Lung (tissue), 11 donors: ENCODE measurements at regions not wholly inside any gene's neighbourhood (a gene's known extent, or its start where the extent isn't known, plus 50 kb on each side); places are given as distances from the start of the nearest gene placed in this dataset.

Source experiments
- ATAC-seq: fragments of 200-7000 bp; cut with Tn5 transposase; one replicate; pipeline ENCODE4 v1.9.1; 2020; ENCODE audit warnings: moderate number of reproducible peaks; ENCODE audit not compliant: insufficient read depth, low FRiP score
- DNase-seq, 3 donors: peaks; one replicate each; pipeline ENCODE4 v3.0.0-alpha.2; 2013 to 2017
- H3K27ac ChIP-seq, 2 donors: one replicate each; pipeline ENCODE4 v1.5.1; 2013; ENCODE audit warnings: mild to moderate bottlenecking in 2 of 2, moderate library complexity in 2 of 2, control low read depth in 1 of 2, inconsistent platforms in 1 of 2, low read depth in 1 of 2, low read length in 1 of 2
- H3K27me3 ChIP-seq, 3 donors: one replicate each; pipeline ENCODE4 v1.5.1; 2013; ENCODE audit warnings: low read length in 2 of 3; ENCODE audit not compliant: control insufficient read depth in 3 of 3, insufficient read depth in 3 of 3
- H3K36me3 ChIP-seq, 4 donors: one replicate each; pipeline ENCODE4 v1.5.1; 2013; ENCODE audit warnings: low read length in 4 of 4, mild to moderate bottlenecking in 1 of 4, moderate library complexity in 1 of 4; ENCODE audit not compliant: control insufficient read depth in 4 of 4, insufficient read depth in 4 of 4
- H3K4me1 ChIP-seq, 5 donors: one replicate each; pipeline ENCODE4 v1.5.1; 2013; ENCODE audit warnings: low read length in 5 of 5, mild to moderate bottlenecking in 2 of 5, moderate library complexity in 1 of 5; ENCODE audit not compliant: control insufficient read depth in 5 of 5, insufficient read depth in 5 of 5
- H3K4me3 ChIP-seq: one replicate; pipeline ENCODE4 v1.5.1; 2013; ENCODE audit warnings: mild to moderate bottlenecking, control low read depth, moderate library complexity
- H3K9ac ChIP-seq, 2 donors: one replicate each; pipeline ENCODE4 v1.5.1; 2013; ENCODE audit warnings: low read length in 2 of 2, control low read depth in 1 of 2; ENCODE audit not compliant: insufficient read depth in 1 of 2
- H3K9me3 ChIP-seq, 4 donors: one replicate each; pipeline ENCODE4 v1.5.1; 2013; ENCODE audit warnings: low read length in 3 of 4, mild to moderate bottlenecking in 1 of 4, moderate library complexity in 1 of 4; ENCODE audit not compliant: control insufficient read depth in 4 of 4, insufficient read depth in 3 of 4
- CTCF ChIP-seq: IDR thresholded peaks from 2 replicates; pipeline ENCODE4 v1.5.1; 2012; ENCODE audit warnings: mild to moderate bottlenecking; ENCODE audit errors: control extremely low read depth, extremely low read depth
- WGBS, 2 donors: extraction: QIAGEN DNeasy Blood & Tissue Kit; methylation state at CpG; one replicate each; pipeline ENCODE4 v1.1.7; 2013; 5-methylcytosine and 5-hydroxymethylcytosine counted together
- donor health status: control.
- donor health status: control.
- donor health status: Bipolar disorder and iron deficiency.
- donor health status: healthy.
- donor health status: DM: yes; HTN: yes; CAD: no.

GRCh38 chr16:64096689-64097088 is 1025.2 kb downstream of the CDH11 start:
- H3K27ac ChIP-seq = no peak overlapping the region
- TF ChIP-seq CTCF = no peak
- ATAC-seq (no peak), DNase-seq (no peak)
- H3K9ac ChIP-seq = no peak overlapping the region
- 89 to 92% methylated on average over 1 of the region's 1 CpG for WGBS, 2 donors
- no peak overlapping the region for H3K4me3 ChIP-seq
- peaks cover 0 to 2% (median 0%) of the 10 kb centered on the region in 5 donors for H3K4me1 ChIP-seq
- H3K27me3 ChIP-seq = no peaks in the 10 kb centered on the region
- H3K9me3 ChIP-seq = peaks cover 0 to 2% (median 0%) of the 10 kb centered on the region in 4 donors
- H3K36me3 ChIP-seq = no peaks in the 10 kb centered on the region

GRCh38 chr16:64094992-64095634 is 1026.8 kb downstream of the CDH11 start:
- Histone ChIP-seq H3K27ac (no peak overlapping the region), H3K4me1 (peaks cover 0 to 2% (median 0%) of the 10 kb centered on the region in 5 donors), H3K9me3 (peaks cover 0 to 2% (median 0%) of the 10 kb centered on the region in 4 donors), H3K4me3 (no peak overlapping the region), H3K9ac (no peak overlapping the region), H3K27me3 (no peaks in the 10 kb centered on the region), H3K36me3 (no peaks in the 10 kb centered on the region)
- WGBS, 2 donors = 73 to 75% methylated on average over 7 of the region's 7 CpGs
- DNase-seq (peak in 1 of 3 donors; percentile 7), ATAC-seq (no peak)
- no peak for TF ChIP-seq CTCF

- WGBS, 2 donors = 75 to 83% methylated on average over 4 of the region's 4 CpGs
- DNase-seq (no peak), ATAC-seq (no peak)
- Histone ChIP-seq H3K4me3 (no peak overlapping the region), H3K27me3 (no peaks in the 10 kb centered on the region), H3K9ac (no peak overlapping the region), H3K4me1 (peaks cover 0 to 2% (median 0%) of the 10 kb centered on the region in 5 donors), H3K27ac (no peak overlapping the region), H3K9me3 (peaks cover 0 to 2% (median 0%) of the 10 kb centered on the region in 4 donors), H3K36me3 (no peaks in the 10 kb centered on the region)
- no peak for TF ChIP-seq CTCF
These were observed 1027.5 kb downstream of the CDH11 start for GRCh38 chr16:64094181-64094965.
